ENCODE measurements at regions not wholly inside any gene's neighbourhood (a gene's known extent, or its start where the extent isn't known, plus 50 kb on each side); places are given as distances from the start of the nearest gene placed in this dataset.

DNA sequence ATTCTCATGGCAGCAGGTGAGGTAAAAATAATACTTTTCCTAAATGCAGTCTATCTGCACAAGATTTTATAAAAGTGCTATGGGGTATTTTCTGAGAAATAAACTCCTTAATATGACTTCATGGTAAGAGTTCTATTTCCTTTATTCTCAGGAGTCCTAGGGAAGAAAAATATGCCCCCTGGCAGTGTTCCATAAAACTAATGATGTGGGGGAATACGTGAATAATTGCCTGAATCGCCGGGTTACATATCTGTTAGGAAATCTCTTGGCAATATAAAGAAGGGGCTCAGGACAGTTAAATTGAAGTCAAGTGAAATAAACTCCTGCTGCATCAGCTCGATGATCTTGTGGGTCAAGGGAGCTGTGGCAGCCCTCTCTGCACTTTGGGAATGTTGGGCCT is 229.7 kb downstream of the MAFB start:
- no peak for TF ChIP-seq EZH2 (IDR thresholded peaks at IDR 0.05; ENCODE audit: insufficient read depth, poor library complexity, severe bottlenecking)
- no peak for TF ChIP-seq EZH2phosphoT487 (IDR thresholded peaks at IDR 0.05; ENCODE audit: insufficient read depth, low read depth)
